Astrocyte of the spinal cord (primary cell): ENCODE measurements at regions not wholly inside any gene's neighbourhood (a gene's known extent, or its start where the extent isn't known, plus 50 kb on each side); places are given as distances from the start of the nearest gene placed in this dataset.

Experiments
- DNase-seq: peaks from one replicate; pipeline ENCODE4 v3.0.0; 2011; ENCODE audit warnings: low read depth, low spot score
- H3K4me3 ChIP-seq: 2 replicates; pipeline ENCODE4 v1.5.1; 2011; ENCODE audit warnings: low read depth, mild to moderate bottlenecking, low read length, moderate library complexity
- in situ Hi-C: cut with HindIII; loops from 2 replicates; pipeline ENCODE4 v1.10.0; 2017; ENCODE audit warnings: low sequenced_read_pairs
- TF ChIP-seq, protein P1 (sequence below): IDR thresholded peaks from 2 replicates; pipeline ENCODE4 v1.5.1; 2012; ENCODE audit warnings: low read depth, mild to moderate bottlenecking, low read length, inconsistent platforms

DNA sequence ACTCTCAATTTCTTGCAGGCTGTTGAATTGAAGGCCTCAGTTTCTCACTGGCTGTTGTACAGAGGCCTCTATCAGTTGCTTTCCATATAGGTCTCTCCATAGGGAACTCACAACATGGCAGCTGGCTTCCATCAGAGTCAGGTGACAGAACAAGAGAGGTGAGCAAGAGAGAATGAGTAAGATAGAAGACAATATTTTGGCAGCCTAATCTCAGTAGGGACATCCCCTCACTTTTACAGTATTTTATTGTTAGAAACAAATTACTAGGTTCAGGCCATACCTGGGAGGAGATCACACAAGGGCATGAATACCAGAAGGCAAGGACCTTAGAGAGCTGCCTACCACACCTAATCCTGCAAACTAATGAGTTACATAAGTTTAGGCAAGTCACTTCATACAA is 162.8 kb downstream of the ATP6V1G3 start:
- TF ChIP-seq, protein P1, sequence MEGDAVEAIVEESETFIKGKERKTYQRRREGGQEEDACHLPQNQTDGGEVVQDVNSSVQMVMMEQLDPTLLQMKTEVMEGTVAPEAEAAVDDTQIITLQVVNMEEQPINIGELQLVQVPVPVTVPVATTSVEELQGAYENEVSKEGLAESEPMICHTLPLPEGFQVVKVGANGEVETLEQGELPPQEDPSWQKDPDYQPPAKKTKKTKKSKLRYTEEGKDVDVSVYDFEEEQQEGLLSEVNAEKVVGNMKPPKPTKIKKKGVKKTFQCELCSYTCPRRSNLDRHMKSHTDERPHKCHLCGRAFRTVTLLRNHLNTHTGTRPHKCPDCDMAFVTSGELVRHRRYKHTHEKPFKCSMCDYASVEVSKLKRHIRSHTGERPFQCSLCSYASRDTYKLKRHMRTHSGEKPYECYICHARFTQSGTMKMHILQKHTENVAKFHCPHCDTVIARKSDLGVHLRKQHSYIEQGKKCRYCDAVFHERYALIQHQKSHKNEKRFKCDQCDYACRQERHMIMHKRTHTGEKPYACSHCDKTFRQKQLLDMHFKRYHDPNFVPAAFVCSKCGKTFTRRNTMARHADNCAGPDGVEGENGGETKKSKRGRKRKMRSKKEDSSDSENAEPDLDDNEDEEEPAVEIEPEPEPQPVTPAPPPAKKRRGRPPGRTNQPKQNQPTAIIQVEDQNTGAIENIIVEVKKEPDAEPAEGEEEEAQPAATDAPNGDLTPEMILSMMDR, result no peak
- in situ Hi-C loops, result no loop called here
- DNase-seq, result no peak
- no peak overlapping the region for H3K4me3 ChIP-seq

DNA sequence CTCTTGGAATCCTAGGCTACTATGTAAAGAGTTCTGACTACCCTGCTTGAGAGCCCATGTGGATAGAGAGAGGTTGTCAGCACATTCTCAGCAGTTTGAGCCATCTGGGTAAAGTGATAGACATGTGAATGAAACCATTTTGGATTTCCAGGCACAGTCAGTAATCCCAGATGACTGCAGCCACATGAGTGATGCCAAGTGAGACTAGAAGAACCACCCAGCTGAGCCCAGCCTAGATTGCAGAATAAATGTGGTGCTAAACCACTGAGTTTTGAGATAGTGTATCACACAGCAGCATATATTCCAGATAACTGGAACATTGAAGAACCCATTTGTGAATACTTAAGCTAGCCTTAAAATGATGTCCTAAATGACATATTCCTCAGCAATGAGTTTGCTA is 166.2 kb downstream of the ATP6V1G3 start:
- H3K4me3 ChIP-seq, result no peak overlapping the region

DNA sequence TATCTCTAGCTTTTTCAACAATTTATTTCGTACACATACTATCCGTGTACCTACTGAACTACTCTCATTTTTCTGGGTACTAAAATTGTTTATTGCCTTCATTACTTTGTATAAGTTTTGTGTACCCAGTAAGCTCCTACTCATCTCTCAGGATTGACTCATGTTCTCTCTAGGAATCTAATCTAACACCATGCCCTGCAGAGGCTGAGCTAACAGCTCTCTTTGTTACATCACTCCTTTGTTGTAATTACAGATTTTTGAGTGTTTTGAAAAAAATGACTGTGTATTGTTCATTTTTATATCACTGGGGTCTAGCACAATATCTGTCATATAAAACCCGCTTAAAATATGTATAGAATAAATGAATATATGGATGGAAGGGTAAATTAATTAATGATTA is 167.1 kb downstream of the ATP6V1G3 start:
- in situ Hi-C loops, result no loop called here
- peak; percentile 22 for DNase-seq
- TF ChIP-seq, protein P1, result no peak
- no peak overlapping the region for H3K4me3 ChIP-seq

More for the DNA sequence above, 166.2 kb downstream of the ATP6V1G3 start:
- no peak for DNase-seq
- TF ChIP-seq, protein P1, result no peak
- in situ Hi-C loops, result no loop called here
